Transverse colon (tissue), 4 donors: ENCODE measurements at regions not wholly inside any gene's neighbourhood (a gene's known extent, or its start where the extent isn't known, plus 50 kb on each side); places are given as distances from the start of the nearest gene placed in this dataset.

Source experiments
- CTCF ChIP-seq, 5 experiments: fragments of 200-600 bp in 3 of 5; fragments of 450-650 bp in 2 of 5; sonication (generic) in 3 of 5; IDR thresholded peaks; 1 replicate in 2 of 5; 2 replicates in 3 of 5; pipeline ENCODE4 v1.5.1; 2016 to 2017; ENCODE audit warnings: antibody characterized with exemption in 5 of 5, inconsistent platforms in 3 of 5, mild to moderate bottlenecking in 2 of 5, moderate library complexity in 1 of 5
- POLR2AphosphoS5 ChIP-seq, 3 donors: sonication (generic); formaldehyde crosslinking; IDR thresholded peaks; one replicate each; pipeline ENCODE4 v1.6.1; 2016; ENCODE audit warnings: antibody characterized with exemption in 3 of 3

GRCh38 chr6:113181164-113181563 is 676.0 kb upstream of the MARCKS start:
- TF ChIP-seq POLR2AphosphoS5 (IDR thresholded peaks at IDR 0.05) (no peak), CTCF (IDR thresholded peaks at IDR 0.05) (no peak)
